Inflammatory macrophage treated with lipopolysaccharide for 1 hour (primary cell): ENCODE measurements at regions not wholly inside any gene's neighbourhood (a gene's known extent, or its start where the extent isn't known, plus 50 kb on each side); places are given as distances from the start of the nearest gene placed in this dataset.
"Not testable (repeated sequence)": the region's sequence is repeated elsewhere in the genome, so short reads cannot be mapped to it uniquely, and the experiment has no call there.

ENCODE experiments used
- DNase-seq, 2 donors: peaks; one replicate each; pipeline ENCODE4 v3.0.0-alpha.2; 2020 to 2022

DNA sequence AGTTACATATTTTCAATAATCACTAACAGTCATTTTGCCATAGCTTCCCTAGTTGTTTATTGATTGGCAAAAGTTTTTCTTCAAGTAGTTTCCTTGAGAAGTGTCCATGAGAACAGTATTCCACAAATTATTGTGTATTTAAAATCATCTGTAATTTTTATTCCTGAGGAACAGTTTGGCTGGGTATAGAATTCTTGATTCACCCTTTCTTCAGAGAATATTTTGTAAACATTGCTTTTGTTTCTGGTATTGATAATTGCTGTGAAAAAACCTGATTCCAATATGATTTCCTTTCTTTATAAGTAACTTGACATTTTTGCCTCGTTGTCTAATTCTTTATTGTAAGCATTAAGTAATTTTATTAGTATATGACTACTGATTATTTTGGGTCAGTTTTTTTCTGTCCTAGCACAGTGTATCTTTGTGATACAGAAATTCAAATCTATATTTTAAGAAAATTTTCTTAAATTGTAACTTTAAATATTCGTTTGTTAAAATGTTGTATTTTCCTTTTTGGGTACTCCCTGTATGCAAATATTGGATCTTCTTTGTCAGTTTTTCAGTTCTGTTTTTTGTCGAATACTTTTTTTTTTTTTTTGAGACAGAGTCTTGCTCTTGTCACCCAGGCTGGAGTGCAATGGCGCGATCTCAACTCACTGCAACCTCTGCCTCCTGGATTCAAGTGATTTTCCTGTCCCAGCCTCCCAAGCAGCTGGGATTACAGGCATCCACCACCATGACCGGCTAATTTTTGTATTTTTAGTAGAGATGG, 162.0 kb upstream of the ATP2B1 start:
- no peak for DNase-seq

DNA sequence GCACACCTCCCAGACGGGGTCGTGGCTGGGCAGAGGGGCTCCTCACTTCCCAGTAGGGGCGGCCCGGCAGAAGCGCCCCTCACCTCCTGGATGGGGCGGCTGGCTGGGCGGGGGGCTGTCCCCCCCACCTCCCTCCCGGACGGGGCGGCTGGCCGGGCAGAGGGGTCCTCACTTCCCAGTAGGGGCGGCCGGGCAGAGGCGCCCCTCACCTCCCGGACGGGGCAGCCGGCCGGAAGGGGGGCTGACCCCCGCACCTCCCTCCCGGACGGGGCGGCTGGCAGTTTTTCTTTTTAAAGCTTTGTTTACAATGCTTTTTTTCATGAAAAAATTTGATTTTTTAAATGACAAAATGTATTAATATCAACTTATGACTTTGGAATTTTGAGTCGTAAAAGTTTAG, 159.0 kb upstream of the ATP2B1 start:
- DNase-seq = not testable (repeated sequence)

DNA sequence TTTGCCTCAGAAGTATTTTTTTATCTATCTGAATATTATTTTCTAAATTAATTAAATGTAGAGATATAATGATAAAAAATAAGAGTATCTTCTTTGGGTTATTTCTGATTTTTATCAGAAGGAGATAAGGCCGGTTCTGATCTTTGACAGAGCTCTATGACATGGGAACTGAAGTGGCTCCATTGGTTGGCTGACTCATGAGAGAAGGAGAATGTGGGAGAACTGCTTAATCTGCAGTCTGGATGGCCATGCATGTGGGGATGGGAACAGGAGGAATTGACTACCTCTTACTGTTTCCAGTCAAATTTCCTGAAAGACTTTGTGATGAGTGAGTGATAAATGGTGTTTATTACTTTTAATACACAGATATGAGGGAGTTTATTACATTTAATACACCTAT, 155.8 kb upstream of the ATP2B1 start:
- no peak for DNase-seq

DNA sequence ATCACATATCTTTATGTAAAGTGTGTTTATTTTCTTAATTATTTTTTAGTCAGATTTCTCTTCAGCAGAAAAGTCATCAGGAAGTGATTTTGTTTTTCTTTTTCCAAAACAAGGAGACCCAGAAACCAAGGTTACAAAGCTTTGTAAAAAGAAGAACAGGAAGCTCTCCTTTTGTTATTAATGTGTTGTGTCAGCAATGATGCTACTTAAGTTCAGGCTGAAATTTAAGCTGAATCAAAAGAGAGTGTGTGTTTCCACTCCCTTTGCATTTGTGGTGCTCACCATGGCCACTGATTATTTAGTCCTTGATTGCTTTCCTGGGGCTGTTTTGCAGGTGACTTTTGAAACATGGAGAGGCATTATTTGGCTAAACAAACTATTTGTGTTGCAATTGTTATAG, 155.3 kb upstream of the ATP2B1 start:
- peak; percentile 48 to 60 for DNase-seq

DNA sequence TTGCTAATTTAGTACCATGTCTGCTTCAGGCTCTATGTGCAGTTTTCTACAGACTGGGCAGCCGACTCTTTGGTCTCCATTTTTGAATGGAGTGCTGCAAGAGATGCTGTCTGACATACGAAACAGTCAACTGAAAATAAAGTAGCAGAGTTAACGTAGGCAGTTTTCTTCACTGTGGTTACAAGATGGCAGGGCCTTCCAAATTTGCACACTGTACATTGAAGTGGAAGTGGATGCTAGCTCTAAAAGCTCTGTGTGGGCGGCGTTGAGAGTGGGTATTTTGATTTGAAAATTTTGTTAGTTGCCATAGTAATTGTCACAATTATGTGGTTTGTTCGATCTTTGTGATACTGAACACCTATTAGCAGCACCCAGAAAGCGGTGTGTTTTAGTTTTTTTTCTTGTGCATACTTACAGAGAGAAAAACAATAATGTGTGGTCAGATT, 154.9 kb upstream of the ATP2B1 start:
- DNase-seq = peak; percentile 61 to 66

DNA sequence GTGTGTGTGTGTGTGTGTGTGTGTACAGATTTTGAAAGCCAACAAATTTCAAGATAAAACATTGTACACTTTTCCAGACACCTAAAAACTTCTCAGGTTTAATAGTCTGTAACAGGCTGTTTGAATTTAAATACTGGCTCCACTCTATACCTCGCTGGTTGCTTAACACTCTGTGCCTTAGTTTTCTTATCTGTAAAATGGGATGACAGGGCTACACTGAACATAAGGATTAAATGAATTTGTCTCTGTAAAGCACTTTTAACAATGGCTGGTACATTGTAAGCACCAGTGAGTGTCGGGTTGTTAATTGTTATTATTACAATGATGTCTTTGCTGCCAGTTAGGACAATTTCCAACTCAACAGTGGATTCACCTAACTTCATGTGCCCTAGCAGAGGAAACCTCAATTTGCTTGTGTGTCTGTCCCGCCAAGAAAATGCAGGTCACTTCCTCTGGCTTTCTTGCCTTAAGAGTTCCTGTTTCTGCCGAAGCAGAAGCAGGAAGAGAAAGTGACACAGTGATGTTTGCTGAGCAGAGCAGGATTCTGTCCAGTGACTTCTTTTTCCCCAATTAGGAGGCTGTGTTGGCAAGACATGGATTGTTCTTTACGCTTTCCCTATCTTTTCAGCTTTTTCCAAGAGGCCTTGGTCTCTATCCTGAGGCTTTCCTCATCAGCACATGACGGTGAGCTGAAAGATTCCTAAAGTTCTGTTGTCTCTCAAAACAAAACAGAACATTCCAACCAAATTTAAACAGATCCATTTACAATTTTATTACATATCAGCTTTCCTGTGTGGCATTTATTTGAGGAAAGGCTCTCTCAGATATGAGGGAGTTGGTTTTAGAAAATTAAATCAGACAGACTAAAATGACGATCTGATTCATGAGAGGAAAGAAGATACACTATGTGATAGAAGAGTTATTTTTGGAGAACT, 154.1 kb upstream of the ATP2B1 start:
- DNase-seq = peak; percentile 79 to 86

DNA sequence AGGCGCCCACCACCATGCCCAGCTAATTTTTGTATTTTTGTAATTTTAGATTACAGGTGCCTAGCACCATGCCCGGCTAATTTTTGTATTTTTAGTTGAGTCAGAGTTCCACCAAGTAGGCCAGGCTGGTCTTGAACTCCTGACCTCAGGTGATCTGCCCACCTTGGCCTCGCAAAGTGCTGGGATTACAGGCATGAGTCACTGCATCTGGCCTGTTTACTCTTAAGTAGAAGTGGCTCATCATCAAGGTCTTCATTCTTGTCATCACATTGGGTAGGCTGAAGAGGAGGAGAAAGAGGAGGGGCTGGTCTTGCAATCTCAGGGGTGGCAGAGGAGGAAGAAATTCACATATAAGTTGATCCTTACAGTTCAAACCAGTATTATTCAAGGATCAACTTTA, 152.4 kb upstream of the ATP2B1 start:
- DNase-seq = no peak

DNA sequence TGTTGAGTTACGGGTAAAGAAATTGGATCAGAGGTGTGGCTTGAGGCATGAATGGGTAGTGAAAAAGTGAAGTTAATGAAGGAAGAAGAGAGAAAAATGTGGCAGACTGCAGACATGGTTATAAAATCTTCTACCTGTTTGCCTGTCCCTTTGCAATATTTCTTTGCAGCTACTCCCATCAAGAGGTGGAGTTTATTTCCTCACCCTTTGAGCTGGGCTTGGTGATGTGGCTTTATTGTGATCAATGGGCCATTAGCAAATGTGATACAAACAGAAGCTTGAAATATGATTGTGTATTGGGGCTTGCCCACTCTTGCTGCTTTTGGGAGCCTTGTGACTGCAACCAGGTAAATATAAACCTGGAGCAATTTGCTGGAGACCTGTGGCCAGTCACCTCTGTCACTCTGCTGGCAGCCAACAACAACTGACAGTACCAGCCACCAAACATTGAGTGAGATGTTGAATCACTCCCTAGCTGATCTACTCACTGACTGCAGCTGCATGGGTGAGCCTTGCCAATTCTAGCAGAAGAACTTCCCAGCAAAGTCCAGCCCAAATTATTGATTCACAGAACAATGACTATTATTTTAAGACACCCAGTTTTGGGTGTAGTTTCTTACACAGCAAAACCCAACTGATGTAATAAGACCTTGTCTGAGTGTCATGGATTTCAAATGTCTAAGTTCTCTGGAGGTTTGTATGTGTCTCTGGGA, 151.0 kb upstream of the ATP2B1 start:
- no peak for DNase-seq

DNA sequence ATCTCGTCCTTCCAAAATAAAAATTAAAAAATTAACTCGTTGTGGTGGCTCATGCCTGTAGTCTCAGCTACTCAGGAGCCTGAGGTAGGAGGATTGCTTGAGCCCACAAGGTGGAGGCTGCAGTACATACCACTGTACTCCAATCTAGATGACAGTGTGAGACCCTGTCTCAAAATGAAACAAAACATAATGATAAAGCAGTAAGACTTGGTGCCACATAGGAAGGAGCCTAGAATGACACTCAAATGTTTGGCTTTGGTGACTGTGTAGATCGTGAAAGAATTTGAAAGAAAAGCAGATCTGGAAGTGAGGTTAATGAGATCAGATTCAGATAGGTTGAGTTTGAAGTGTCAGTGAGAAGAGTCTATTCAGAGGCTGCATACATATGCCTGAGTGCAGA, 150.1 kb upstream of the ATP2B1 start:
- no peak for DNase-seq

DNA sequence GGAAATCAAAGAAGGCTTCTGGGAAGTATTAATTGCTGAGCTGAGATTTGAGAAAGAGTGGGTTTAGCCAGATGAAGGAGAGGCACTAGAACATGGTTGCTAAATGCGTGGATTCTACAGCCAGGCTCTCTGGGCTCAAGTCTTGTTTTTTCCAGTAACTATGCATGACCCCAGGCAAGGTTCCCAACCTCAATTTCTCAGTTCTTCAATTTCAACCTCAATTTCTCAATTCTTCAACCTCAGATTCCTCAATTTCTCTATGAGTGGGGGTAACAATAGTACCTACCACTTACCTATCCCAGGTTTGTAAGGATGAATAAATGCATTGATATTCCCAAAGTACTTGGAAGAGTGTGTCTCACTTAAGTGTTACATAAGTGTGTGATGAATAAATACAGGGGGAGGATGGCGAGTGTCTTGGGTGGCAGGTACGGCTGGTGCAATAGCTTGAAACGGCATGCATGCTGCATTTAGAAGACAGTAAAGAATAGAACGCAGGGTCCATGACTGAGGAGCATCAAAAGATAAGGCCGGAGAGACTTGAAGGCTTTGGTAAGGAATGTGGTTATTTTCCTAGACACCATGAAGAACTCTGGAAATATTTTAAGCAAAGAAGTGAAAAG, 149.1 kb upstream of the ATP2B1 start:
- DNase-seq = peak; percentile 51 to 52

DNA sequence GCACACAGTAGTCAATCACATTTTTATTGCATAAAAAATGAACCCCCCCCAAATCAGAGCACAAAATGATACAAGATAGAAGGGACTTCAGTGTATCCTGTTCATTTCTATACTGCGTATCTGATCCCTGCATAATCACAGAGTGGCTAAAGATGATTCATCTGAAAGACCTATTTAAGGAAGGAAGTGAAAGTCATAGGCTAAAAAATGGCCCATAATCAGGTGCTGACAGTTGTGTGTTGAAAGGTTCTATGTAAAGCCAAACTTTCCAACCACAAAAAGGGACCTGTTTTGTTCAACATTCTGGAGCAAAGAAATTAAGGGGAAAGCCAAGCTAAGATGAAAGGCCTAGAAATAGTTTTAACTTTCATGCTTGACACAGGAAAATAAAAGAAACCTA, 147.8 kb upstream of the ATP2B1 start:
- DNase-seq = peak; percentile 79 to 92

DNA sequence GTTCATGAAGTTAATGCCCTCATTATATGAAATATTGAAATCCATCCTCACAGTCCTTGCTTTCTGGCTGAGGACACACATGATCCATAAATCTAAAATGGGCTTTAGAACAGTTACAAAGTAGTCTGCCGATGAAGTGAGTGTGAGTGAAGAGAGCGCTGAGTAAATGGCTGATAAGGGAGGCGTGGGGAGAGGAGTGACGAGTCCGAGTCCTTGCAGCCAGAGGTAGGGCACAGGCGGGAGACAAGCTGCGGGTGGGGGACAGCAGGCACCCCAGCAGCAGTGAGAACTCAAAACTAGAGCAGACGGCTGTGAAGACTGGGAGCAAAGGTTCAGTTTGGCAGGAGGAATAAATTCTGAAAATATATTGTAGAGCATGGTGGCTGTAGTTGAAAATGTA, 140.1 kb upstream of the ATP2B1 start:
- no peak for DNase-seq

DNA sequence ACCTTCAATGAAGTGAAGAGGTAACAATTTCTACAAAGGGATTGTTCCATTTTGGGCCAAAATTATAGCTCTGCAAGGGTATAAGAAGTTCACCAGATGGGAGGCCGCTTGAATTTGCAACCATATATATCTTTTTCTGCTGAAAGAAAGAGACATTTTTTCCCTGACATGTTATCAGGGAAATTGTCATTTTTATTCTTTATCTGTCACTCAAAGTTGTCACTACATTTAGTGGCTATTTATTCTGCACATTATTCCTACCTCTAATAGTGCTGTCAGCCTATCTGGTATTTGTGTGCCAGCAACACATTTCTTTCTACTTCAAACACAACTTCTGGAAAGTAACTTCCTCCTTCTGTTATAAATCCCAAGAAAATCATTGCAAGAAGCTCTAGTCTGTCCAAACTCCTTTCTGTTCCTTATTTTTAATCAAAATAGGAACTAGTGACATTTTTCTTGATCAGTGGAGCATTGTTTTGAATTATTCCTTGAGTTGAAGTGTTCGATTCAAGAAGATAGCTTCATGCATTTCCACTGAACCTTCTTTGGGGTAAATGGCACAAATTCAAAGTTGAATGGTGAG, 137.9 kb upstream of the ATP2B1 start:
- DNase-seq = peak; percentile 73 to 84

DNA sequence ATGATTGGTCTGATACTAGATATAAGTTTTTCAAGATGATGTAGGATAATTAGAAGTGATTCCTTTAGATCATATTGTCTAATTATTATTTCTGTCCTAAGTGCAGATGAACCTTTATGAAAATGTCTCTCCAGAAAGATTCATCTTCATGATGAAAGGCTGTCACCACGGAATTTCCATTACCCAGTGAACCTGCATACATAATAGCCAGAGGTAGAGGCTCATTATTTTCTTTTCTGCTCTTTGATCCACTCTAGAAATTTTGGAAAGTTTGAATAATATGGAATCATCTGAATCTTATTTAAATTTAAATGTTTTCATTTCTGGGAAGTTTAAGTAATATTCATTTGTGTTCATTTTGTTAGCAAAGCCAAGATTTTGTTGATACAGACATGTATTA, 137.1 kb upstream of the ATP2B1 start:
- DNase-seq = peak; percentile 39 to 52

DNA sequence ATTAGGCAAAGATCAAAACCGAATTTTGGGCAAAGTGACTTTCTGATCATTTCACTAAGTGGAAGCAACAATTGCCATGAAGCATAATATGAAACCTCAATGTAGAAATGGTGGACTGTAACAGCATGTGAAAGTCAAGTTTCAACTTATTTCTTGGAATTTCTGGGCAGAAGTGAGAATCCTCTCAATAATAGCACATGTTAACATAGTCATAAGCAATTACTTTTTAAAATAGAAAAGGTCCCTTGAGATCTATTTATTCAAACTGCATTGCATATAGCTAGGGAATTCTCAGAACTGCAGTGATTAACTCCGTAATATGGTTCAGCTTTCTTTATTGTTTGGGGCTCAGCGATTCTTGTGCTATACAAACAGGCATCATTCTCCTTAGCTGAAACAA, 136.7 kb upstream of the ATP2B1 start:
- DNase-seq = peak; percentile 49 to 58

DNA sequence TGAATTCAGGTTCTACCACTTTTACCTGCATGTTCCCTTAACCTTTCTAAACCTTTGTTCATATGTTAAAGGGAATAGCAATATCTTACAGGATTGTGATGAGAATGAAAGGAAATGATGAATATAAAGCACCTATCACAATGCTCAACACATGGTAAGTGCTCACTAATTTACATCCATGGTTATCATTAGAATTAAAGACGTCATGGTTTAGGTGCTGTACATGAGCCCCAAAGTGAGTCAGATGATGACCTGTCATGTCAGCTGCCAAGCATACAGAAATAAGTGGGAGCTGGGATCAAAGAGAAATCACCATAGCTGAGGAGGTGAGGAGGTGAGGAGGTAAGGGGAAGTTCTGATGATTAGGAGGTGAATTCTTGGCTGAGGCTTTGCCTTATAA, 135.9 kb upstream of the ATP2B1 start:
- DNase-seq = no peak

DNA sequence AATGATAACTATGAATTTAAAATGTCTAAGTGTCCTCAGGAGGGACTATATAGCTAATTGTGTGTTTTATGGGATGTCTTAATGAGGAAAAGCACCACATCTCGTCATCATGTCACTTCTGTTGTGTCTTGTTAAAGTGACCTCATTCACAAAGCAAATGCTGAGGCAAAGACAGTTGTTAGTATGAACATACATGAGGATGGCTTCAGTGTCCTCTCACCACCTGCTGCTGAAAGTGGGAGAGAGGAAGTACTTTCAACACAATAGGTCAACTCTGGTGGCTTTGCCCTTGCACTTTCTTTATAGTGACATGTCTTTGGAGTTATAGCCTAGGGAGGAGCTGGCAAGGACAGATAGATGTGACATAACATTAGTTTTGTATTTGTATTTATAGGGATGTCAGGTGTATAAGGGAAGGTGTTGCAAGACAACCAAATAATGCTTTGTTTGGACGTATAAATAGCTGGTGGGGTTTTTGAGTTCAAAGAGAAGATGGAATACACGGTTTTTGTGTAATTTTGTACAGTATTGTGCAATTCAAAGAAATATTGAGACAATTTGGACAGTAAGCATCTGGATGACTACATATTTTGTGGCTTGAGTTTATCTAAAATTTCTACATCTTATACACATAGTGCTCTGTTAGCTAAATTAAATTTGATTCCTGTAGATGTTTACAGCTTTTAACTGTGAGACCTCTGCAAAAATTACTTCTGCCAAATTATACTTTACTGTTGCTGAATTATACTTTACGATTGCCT, 131.7 kb upstream of the ATP2B1 start:
- DNase-seq = peak; percentile 79 to 86

DNA sequence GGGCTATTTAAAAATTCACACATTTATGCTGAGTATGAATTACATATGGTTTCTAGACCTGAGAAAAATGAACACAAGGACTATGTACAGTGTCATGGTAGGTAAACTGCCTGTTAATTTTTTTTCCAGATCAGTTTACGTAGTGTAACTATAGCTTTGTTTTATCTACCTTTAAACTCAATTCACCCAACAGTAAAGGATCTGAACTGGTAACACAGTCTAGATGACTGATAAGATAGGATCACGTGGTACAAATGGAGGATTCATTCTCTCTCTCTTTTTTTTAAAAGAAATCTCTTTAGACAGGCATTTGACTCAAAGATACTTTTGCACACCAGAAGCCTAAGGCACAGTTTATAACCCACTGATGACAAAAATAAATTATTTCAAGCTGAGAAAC, 130.8 kb upstream of the ATP2B1 start:
- DNase-seq = no peak

DNA sequence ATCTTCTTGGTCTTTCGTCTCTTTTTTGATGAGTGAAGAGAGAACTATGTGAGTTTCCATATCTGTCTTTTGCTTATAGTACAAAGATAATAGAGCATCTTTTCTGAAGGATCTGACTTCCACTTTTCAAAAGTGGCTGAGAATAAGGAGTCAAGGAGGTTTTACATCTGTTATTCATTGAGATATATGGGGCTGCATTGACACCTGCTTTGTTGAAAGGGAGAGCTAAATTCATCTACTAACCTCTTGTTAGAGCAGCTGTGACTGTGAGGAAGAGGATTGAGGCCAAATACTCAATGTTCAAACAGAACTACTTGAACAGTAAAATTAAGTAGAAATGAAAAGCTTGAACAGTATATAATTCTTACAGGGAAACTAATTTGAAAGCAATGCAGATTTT, 130.2 kb upstream of the ATP2B1 start:
- DNase-seq = no peak

DNA sequence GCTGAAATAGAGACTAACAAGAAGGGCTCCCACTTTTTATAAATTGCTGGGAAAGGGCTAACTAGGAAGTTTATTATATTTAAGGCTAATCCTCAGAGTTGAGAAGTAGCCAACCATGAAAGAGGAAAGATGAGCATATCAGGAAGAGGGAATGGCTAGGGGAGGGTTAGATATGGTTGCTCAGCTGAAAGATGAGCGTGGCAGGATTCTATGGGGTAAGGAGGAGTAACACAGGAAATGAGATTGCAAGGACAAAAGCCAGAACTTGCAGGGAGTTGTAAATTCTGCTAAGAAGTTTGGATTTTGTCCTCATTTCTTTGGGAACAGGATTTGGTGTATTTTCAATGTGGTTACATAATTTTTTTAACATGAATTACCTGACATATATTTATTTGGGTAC, 127.4 kb upstream of the ATP2B1 start:
- DNase-seq = no peak

DNA sequence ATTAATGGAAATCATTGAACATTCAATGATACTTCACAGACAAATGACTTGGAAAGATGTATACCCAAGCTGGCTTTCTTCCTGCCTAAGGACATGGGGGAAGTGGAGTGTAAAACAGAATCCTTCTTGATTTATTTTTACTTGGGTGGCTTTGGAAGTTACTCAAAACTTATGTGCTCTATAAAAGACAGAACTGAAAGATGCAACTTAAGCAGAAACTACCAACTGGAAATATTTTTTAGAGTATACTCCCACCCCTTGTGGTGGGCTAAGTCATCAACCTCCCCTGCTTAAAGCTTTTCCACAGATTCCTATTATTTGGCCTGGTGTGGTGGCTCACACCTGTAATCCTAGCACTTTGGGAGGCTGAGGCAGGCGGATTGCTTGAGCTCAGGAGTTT, 126.0 kb upstream of the ATP2B1 start:
- peak in 1 of 2 donors; percentile 44 for DNase-seq
